ENCODE measurements at regions not wholly inside any gene's neighbourhood (a gene's known extent, or its start where the extent isn't known, plus 50 kb on each side); places are given as distances from the start of the nearest gene placed in this dataset.

GRCh38 chr14:101039031-101039754 is 135.7 kb upstream of the RTL1 start:
- TF ChIP-seq RCOR1 (IDR thresholded peaks at IDR 0.05; ENCODE audit: insufficient replicate concordance, low read length) (no peak), CTCF (conservative IDR thresholded peaks at IDR 0.05; ENCODE audit: low read depth, low read length) (no peak), MAZ (IDR thresholded peaks at IDR 0.05; ENCODE audit: borderline replicate concordance, low read depth, low read length) (no peak), MXI1 (IDR thresholded peaks at IDR 0.05; ENCODE audit: borderline replicate concordance, low read depth, low read length) (no peak), CHD1 (IDR thresholded peaks at IDR 0.05; ENCODE audit: low read depth, low read length) (no peak), POLR2A (IDR thresholded peaks at IDR 0.05; ENCODE audit: low read depth, low read length) (no peak), USF2 (IDR thresholded peaks at IDR 0.05; ENCODE audit: low read depth, low read length) (no peak), CEBPB (IDR thresholded peaks at IDR 0.05; ENCODE audit: low read depth, low read length) (no peak)
